HepG2 (cell line): ENCODE measurements at regions not wholly inside any gene's neighbourhood (a gene's known extent, or its start where the extent isn't known, plus 50 kb on each side); places are given as distances from the start of the nearest gene placed in this dataset.
A peak's percentile ranks its signal among the peaks of the same experiment; 100 is the strongest.

ENCODE experiments used
- AGO1 ChIP-seq: fragments of 200-400 bp; formaldehyde crosslinking; IDR thresholded peaks from 2 replicates; pipeline ENCODE4 v1.6.1; 2017; ENCODE audit warnings: mild to moderate bottlenecking, low read depth, low read length, moderate library complexity; ENCODE audit not compliant: poor library complexity, severe bottlenecking
- CBX2 ChIP-seq, 2 experiments: fragments of 200-600 bp in 1 of 2; sonication (generic); formaldehyde crosslinking in 1 of 2; IDR thresholded peaks; 2 replicates each; pipeline versions ENCODE4 v1.7.0 to v1.8.1; 2018 to 2022; ENCODE audit warnings: low read depth in 2 of 2, low read length in 1 of 2, mild to moderate bottlenecking in 1 of 2, missing genetic modification reagents in 1 of 2
- EP300 ChIP-seq, 3 experiments: sonication (generic) in 1 of 3; formaldehyde crosslinking in 1 of 3; IDR thresholded peaks; 2 replicates each; pipeline versions ENCODE4 v1.5.1 to v1.6.1; 2011 to 2020; ENCODE audit warnings: low read depth in 2 of 3, low read length in 2 of 3, borderline replicate concordance in 1 of 3, improper control_type of control experiment in 1 of 3, mild to moderate bottlenecking in 1 of 3, missing genetic modification reagents in 1 of 3, moderate library complexity in 1 of 3
- IKZF5 ChIP-seq: IDR thresholded peaks from 2 replicates; pipeline ENCODE4 v1.6.1; 2018; ENCODE audit warnings: missing genetic modification reagents, mild to moderate bottlenecking, missing compliant biosample characterization
- KLF11 ChIP-seq: IDR thresholded peaks from 2 replicates; pipeline ENCODE4 v1.6.1; 2016; ENCODE audit warnings: missing compliant biosample characterization
- MXD3 ChIP-seq: IDR thresholded peaks from 2 replicates; pipeline ENCODE4 v1.6.1; 2016; ENCODE audit warnings: mild to moderate bottlenecking, missing biosample characterization, missing genetic modification reagents
- NONO ChIP-seq, 2 experiments: fragments of 450-650 bp in 1 of 2; sonication (generic) in 1 of 2; formaldehyde crosslinking in 1 of 2; IDR thresholded peaks in 1 of 2; conservative IDR thresholded peaks in 1 of 2; 2 replicates each; pipeline versions ENCODE4 v1.6.1 to v1.8.0; 2017 to 2022; ENCODE audit warnings: mild to moderate bottlenecking in 1 of 2, missing genetic modification reagents in 1 of 2, moderate library complexity in 1 of 2
- RNF219 ChIP-seq: sonication (generic); formaldehyde crosslinking; IDR thresholded peaks from 2 replicates; pipeline ENCODE4 v1.5.0; 2020; ENCODE audit warnings: mild to moderate bottlenecking, missing genetic modification reagents
- TEAD3 ChIP-seq: optimal IDR thresholded peaks from 2 replicates; pipeline ENCODE3; 2016; ENCODE audit warnings: borderline replicate concordance
- ZKSCAN8 ChIP-seq: IDR thresholded peaks from 2 replicates; pipeline ENCODE4 v1.6.1; 2016; ENCODE audit warnings: borderline replicate concordance, missing genetic modification reagents, missing compliant biosample characterization
- ZNF124 ChIP-seq: sonication (generic); formaldehyde crosslinking; IDR thresholded peaks from 2 replicates; pipeline ENCODE4 v1.4.0; 2020; ENCODE audit warnings: missing genetic modification reagents
- ZNF292 ChIP-seq: sonication (generic); formaldehyde crosslinking; IDR thresholded peaks from 2 replicates; pipeline ENCODE4 v1.8.1; 2022; ENCODE audit warnings: mild to moderate bottlenecking, low read depth, missing genetic modification reagents, borderline replicate concordance
- ZNF343 ChIP-seq: sonication (generic); formaldehyde crosslinking; IDR thresholded peaks from 2 replicates; pipeline ENCODE4 v1.4.0; 2020; ENCODE audit warnings: mild to moderate bottlenecking, missing genetic modification reagents
- ZNF362 ChIP-seq: sonication (generic); formaldehyde crosslinking; IDR thresholded peaks from 2 replicates; pipeline ENCODE4 v1.4.0; 2020; ENCODE audit warnings: missing genetic modification reagents, mild to moderate bottlenecking, borderline replicate concordance
- ZNF430 ChIP-seq: sonication (generic); formaldehyde crosslinking; IDR thresholded peaks from 2 replicates; pipeline ENCODE4 v1.9.0; 2021; ENCODE audit warnings: mild to moderate bottlenecking, missing genetic modification reagents
- ZNF44 ChIP-seq: sonication (generic); formaldehyde crosslinking; IDR thresholded peaks from 2 replicates; pipeline ENCODE4 v1.5.1; 2020; ENCODE audit warnings: mild to moderate bottlenecking, missing genetic modification reagents
- ZNF552 ChIP-seq: sonication (generic); formaldehyde crosslinking; IDR thresholded peaks from 2 replicates; pipeline ENCODE4 v1.9.0; 2022; ENCODE audit warnings: missing genetic modification reagents, mild to moderate bottlenecking, borderline replicate concordance
- ZNF790 ChIP-seq: sonication (generic); formaldehyde crosslinking; IDR thresholded peaks from 2 replicates; pipeline ENCODE4 v1.8.0; 2022; ENCODE audit warnings: missing genetic modification reagents, mild to moderate bottlenecking, borderline replicate concordance
- ZXDC ChIP-seq: sonication (generic); formaldehyde crosslinking; IDR thresholded peaks from 2 replicates; pipeline ENCODE4 v1.5.0; 2020; ENCODE audit warnings: mild to moderate bottlenecking, missing genetic modification reagents

GRCh38 chr2:234578389-234578788 lies 81.5 kb upstream of the ARL4C start (continued):
- TF ChIP-seq EP300 (IDR thresholded peaks at IDR 0.05; ENCODE audit: low read depth in 2 of 2, low read length in 2 of 2) (no peak), EP300 (CRISPR knock-in tag; IDR thresholded peaks at IDR 0.05; ENCODE audit: borderline replicate concordance) (no peak), RNF219 (CRISPR knock-in tag) (no peak), ZXDC (CRISPR knock-in tag) (no peak), ZNF343 (CRISPR knock-in tag) (no peak), ZNF44 (CRISPR knock-in tag) (no peak), AGO1 (no peak), TEAD3 (CRISPR knock-in tag) (no peak), MXD3 (CRISPR knock-in tag) (no peak), ZKSCAN8 (CRISPR knock-in tag) (no peak), ZNF552 (CRISPR knock-in tag) (no peak), ZNF430 (no peak), IKZF5 (no peak), ZNF362 (CRISPR knock-in tag) (no peak), KLF11 (CRISPR knock-in tag) (no peak), CBX2 (IDR thresholded peaks at IDR 0.05; ENCODE audit: low read depth, low read length) (no peak), CBX2 (CRISPR knock-in tag; IDR thresholded peaks at IDR 0.05; ENCODE audit: low read depth) (no peak), ZNF790 (CRISPR knock-in tag) (no peak), ZNF292 (CRISPR knock-in tag) (no peak), ZNF124 (no peak), NONO (IDR thresholded peaks at IDR 0.05) (peak; percentile 78; the same call in 1 of the 2 replicates), NONO (CRISPR knock-in tag; conservative IDR thresholded peaks at IDR 0.05) (no peak)
